ENCODE measurements at regions not wholly inside any gene's neighbourhood (a gene's known extent, or its start where the extent isn't known, plus 50 kb on each side); places are given as distances from the start of the nearest gene placed in this dataset.

DNA sequence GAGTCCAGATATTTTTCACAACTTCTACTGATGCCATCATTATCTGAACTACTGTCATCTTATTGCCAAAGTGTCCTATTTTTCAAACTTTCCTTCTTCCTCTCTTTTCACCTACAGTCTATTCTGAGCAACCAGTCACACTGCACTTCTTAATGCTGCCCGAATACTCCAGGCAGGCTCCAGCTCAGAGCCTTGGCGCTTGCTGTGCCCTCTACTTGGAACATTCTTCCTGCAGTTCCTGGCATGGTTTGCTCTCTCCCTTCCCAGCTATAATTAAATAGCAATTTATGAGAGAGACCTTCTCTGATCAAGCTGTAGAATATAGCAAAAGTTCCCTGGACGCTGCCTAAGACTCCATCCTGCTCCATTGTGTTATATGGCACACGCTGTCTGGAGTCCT is 831.6 kb downstream of the QKI start:
- no peak for TF ChIP-seq POLR2A (IDR thresholded peaks at IDR 0.05; ENCODE audit: low read depth, low read length)
- TF ChIP-seq, protein P1, sequence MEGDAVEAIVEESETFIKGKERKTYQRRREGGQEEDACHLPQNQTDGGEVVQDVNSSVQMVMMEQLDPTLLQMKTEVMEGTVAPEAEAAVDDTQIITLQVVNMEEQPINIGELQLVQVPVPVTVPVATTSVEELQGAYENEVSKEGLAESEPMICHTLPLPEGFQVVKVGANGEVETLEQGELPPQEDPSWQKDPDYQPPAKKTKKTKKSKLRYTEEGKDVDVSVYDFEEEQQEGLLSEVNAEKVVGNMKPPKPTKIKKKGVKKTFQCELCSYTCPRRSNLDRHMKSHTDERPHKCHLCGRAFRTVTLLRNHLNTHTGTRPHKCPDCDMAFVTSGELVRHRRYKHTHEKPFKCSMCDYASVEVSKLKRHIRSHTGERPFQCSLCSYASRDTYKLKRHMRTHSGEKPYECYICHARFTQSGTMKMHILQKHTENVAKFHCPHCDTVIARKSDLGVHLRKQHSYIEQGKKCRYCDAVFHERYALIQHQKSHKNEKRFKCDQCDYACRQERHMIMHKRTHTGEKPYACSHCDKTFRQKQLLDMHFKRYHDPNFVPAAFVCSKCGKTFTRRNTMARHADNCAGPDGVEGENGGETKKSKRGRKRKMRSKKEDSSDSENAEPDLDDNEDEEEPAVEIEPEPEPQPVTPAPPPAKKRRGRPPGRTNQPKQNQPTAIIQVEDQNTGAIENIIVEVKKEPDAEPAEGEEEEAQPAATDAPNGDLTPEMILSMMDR (conservative IDR thresholded peaks at IDR 0.05; ENCODE audit: low read depth, low read length) = no peak
- TF ChIP-seq CEBPB (IDR thresholded peaks at IDR 0.05; ENCODE audit: low read depth, low read length) = no peak
- TF ChIP-seq BHLHE40 (IDR thresholded peaks at IDR 0.05; ENCODE audit: low read depth, low read length) = no peak
- TF ChIP-seq MXI1 (IDR thresholded peaks at IDR 0.05; ENCODE audit: borderline replicate concordance, low read depth, low read length) = no peak
- TF ChIP-seq FOS (IDR thresholded peaks at IDR 0.05; ENCODE audit: low read depth, low read length) = no peak
- no peak for TF ChIP-seq RAD21 (IDR thresholded peaks at IDR 0.05; ENCODE audit: low read length)

All from IMR-90 (cell line).